Dendritic cell treated with granulocyte-macrophage colony-stimulating factor and Interleukin-4, amounts not matched to agents 40 ng/mL and 50 ng/mL, for 4 days (primary cell): ENCODE measurements at regions not wholly inside any gene's neighbourhood (a gene's known extent, or its start where the extent isn't known, plus 50 kb on each side); places are given as distances from the start of the nearest gene placed in this dataset.

Experiments
- H3K27ac Mint-ChIP-seq: one replicate; pipeline ENCODE4 v1.8.0; 2022; ENCODE audit warnings: mild to moderate bottlenecking, mixed read lengths
- H3K27me3 Mint-ChIP-seq: one replicate; pipeline ENCODE4 v1.8.0; 2022; ENCODE audit warnings: mild to moderate bottlenecking, mixed read lengths
- H3K36me3 Mint-ChIP-seq: one replicate; pipeline ENCODE4 v1.8.0; 2022; ENCODE audit warnings: low read depth, mixed read lengths
- H3K4me1 Mint-ChIP-seq: one replicate; pipeline ENCODE4 v1.8.0; 2022; ENCODE audit warnings: low read depth, mixed read lengths
- H3K4me3 Mint-ChIP-seq: one replicate; pipeline ENCODE4 v1.8.0; 2022; ENCODE audit warnings: mild to moderate bottlenecking, moderate library complexity, mixed read lengths
- H3K9me3 Mint-ChIP-seq: one replicate; pipeline ENCODE4 v1.8.0; 2022; ENCODE audit warnings: mixed read lengths
- intact Hi-C: fragments of 100-400 bp; cut with micrococcal nuclease; formaldehyde crosslinking; loops from one replicate; pipeline ENCODE4 v1.15.0; 2022

DNA sequence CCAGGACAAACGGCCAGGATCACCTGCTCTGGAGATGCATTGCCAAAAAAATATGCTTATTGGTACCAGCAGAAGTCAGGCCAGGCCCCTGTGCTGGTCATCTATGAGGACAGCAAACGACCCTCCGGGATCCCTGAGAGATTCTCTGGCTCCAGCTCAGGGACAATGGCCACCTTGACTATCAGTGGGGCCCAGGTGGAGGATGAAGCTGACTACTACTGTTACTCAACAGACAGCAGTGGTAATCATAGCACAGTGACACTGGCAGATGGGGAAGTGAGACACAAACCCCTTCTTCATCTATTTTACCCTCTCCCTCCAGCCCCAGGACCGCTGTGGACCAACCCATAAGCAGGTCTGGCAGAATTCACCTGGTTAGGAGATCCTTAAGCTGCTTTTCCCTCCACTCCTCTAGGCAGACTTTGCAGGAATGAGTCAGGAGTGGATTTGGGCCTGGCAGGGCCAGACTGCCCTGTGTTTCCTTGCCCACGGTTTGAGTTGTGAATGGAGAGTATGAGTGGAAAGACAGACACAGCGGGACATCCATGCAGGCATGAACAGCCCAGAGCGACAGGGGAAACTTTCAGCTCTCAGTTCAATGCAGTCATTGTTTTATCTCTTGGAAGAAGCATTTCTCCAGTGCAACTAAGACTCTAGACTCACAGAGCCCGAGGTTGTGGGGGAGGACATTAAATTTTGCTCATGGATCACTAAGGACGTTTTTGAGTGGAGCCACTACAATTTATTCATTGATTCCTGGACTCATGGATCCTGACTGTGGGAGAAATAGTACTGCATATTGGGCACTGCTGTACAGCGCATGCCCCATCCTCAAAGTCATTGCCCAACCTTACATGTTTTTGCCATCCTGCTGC, 75.3 kb upstream of the IGLL5 start:
- no peak overlapping the region for H3K4me3 Mint-ChIP-seq
- H3K9me3 Mint-ChIP-seq, result no peaks in the 10 kb centered on the region
- peak overlapping the region; percentile 30 for H3K27ac Mint-ChIP-seq
- no peaks in the 10 kb centered on the region for H3K27me3 Mint-ChIP-seq
- no peaks in the 10 kb centered on the region for H3K36me3 Mint-ChIP-seq
- intact Hi-C loops, result no loop called here
- peaks cover 43% of the 10 kb centered on the region for H3K4me1 Mint-ChIP-seq

DNA sequence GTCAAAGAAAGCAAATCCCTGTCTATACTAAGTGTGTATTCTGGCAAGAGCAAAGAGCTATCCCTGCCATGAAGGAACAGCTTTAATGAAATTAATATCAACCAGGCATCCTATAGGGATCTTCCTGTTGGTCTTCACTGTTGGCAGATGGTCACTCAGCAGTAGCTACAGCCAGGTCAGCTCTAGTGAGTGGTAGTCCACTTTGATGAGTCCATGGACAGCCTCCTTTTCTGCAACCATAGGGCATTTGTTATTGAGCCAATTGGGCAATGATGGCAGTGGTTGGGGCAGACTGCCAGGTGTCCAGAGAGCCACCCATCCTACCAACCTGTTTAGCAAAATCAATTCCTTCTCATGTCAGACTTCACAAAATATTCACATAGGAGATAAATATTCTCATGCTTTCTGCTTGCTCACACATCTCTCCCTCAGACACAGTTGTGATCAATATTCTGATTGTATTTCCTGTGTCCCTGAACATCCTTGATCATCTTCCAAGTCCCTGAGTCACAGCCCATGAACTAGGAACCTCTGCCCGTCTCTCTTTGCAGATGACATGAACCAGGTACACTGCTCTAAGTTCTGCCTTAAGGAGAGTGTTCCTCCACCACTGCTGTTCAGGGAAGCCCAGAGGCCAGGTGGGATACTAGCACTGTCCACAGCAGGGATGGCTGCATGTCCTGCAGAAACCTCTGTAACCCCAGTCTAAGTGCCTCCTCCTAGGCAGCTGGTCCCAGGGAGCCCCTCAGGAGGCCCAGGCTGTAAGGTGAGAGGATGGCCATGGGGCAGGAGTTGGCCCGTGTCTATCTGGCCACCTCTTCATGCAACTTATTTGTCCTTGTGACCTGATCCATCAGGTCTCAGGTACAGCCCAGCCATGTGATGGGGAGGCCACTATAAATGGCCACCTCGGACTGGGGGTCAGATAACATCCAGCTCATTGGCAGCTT, 74.2 kb upstream of the IGLL5 start:
- H3K36me3 Mint-ChIP-seq, result no peaks in the 10 kb centered on the region
- no peaks in the 10 kb centered on the region for H3K9me3 Mint-ChIP-seq
- no peak overlapping the region for H3K4me3 Mint-ChIP-seq
- H3K27ac Mint-ChIP-seq, result no peak overlapping the region
- H3K4me1 Mint-ChIP-seq, result peaks cover 51% of the 10 kb centered on the region
- H3K27me3 Mint-ChIP-seq, result no peaks in the 10 kb centered on the region
- intact Hi-C loops, result no loop called here

DNA sequence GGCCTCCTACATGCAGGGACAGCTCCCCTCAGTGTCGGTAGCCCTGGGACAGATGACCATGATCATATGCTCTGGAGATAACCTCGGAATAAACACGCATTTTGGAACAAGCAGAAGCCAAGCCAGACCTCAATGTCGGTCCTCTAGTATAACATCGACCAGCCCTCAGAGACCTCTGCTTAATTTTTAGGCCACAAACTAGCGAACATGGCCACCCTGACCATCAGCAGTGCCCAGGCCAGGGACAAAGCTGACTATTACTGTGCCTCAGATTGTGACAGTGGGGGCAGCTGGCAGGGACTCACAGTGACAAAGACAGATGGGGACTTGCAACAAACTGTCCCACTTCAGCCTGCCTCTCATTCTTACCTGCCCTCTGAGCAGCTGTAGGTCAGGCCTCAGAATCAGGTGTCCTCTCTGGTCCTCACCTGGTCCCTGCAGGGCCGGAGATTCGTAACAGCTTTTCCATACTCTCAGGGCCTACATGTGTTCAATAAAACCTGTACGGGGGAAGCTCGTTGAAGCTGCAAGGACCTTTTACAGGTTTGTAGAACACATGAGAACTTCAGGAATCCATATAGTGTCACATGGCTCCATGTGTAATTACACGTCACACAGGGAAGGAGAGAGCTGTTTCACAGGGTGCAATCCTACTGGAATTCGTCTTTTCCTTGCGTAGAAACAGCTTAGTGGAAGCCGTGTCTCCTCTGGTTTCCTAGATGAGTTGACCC, 72.8 kb upstream of the IGLL5 start:
- H3K9me3 Mint-ChIP-seq, result no peaks in the 10 kb centered on the region
- H3K27ac Mint-ChIP-seq, result no peak overlapping the region
- no peaks in the 10 kb centered on the region for H3K27me3 Mint-ChIP-seq
- H3K36me3 Mint-ChIP-seq, result no peaks in the 10 kb centered on the region
- H3K4me3 Mint-ChIP-seq, result no peak overlapping the region
- intact Hi-C loops, result no loop called here
- peaks cover 64% of the 10 kb centered on the region for H3K4me1 Mint-ChIP-seq

DNA sequence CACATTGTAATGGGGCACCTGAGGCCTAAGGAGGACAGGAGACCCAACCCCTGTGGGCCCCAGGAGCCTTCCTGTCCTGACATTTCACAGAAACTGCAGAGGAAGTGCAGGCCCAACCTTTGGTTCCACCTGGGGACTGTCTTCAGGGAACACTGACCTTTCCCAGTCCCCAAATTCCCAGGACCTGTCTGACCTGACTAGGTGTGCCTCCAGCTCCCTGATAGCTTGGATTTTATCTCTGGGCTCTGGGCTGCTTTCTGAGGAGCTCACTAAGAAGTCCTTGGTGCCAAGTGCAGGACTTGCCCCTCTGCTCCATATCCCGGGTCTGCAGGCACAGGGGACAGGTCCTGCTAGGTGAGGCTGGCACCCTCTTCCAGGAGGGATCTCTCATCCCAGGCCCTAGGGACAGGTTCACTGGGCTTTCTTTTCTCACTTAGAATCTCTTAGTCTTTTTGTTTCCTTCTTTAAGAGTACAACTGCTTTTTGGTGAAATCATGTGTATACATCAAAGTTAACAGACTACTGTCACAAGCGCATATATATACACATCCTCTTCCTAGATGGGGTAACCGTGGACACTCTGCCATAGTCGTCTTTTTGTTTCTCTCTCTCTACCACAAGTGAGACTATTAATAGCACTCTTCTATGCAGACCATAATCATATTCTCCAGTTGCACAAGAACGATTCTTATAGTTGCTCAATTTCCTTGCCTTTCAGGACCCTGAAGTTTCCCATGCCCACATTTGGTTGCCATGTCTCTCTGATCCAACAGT, 72.0 kb upstream of the IGLL5 start:
- Mint-ChIP-seq H3K4me3 (no peak overlapping the region), H3K9me3 (no peaks in the 10 kb centered on the region), H3K36me3 (no peaks in the 10 kb centered on the region), H3K27me3 (no peaks in the 10 kb centered on the region), H3K4me1 (peaks cover 64% of the 10 kb centered on the region), H3K27ac (no peak overlapping the region)
- intact Hi-C loops, result no loop called here

DNA sequence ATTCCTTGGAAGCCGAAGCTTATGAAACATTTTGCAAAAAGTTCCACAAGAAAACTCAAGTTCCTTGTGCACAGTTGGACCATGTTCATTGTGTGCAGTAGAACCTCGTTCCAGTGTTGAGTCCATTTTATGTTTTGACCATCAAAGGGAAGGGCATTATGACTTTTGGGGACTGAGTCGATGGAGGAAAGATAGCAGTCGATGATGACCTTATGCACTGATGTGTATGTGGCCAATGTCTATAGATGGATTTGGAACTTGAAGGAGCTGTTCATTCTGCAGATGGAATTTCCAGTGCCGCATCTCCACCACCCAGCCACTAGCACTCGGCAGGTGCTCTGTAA, 71.5 kb upstream of the IGLL5 start:
- Mint-ChIP-seq H3K4me3 (no peak overlapping the region), H3K36me3 (no peaks in the 10 kb centered on the region), H3K9me3 (no peaks in the 10 kb centered on the region), H3K4me1 (peaks cover 61% of the 10 kb centered on the region), H3K27me3 (no peaks in the 10 kb centered on the region), H3K27ac (no peak overlapping the region)
- intact Hi-C loops, result no loop called here

DNA sequence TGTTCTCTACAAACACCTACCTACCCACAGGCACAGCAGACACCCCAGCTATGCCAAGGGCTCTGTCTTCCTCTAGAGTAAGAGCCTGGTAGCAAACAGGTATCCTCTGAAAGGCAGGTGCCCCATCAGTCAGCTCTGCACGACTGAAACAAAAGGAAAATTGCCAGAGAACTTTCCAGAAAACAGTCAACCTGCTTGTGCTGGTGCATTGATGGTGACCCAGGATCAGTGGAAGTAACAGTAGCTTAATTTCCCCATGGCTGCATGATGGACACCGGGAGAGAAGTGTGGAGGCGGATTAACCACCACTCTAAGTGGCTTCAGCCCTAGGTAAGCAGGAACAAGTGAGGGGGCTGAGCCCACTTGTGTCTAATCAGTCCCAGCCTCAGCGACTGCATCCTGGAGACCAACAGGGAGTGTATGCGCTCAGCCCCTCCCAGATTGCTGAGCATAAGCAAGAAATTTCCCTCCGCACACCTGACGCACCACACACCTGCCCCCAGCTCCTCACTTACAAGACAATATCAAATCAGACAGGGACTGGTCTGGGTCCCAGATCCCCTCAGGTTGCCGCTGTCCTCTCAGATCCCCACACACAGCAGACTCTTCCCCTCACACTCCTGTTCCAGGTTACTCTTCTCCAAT, 70.7 kb upstream of the IGLL5 start:
- no peaks in the 10 kb centered on the region for H3K36me3 Mint-ChIP-seq
- H3K27me3 Mint-ChIP-seq, result no peaks in the 10 kb centered on the region
- intact Hi-C loops, result no loop called here
- peaks cover 60% of the 10 kb centered on the region for H3K4me1 Mint-ChIP-seq
- H3K4me3 Mint-ChIP-seq, result no peak overlapping the region
- no peak overlapping the region for H3K27ac Mint-ChIP-seq
- no peaks in the 10 kb centered on the region for H3K9me3 Mint-ChIP-seq

DNA sequence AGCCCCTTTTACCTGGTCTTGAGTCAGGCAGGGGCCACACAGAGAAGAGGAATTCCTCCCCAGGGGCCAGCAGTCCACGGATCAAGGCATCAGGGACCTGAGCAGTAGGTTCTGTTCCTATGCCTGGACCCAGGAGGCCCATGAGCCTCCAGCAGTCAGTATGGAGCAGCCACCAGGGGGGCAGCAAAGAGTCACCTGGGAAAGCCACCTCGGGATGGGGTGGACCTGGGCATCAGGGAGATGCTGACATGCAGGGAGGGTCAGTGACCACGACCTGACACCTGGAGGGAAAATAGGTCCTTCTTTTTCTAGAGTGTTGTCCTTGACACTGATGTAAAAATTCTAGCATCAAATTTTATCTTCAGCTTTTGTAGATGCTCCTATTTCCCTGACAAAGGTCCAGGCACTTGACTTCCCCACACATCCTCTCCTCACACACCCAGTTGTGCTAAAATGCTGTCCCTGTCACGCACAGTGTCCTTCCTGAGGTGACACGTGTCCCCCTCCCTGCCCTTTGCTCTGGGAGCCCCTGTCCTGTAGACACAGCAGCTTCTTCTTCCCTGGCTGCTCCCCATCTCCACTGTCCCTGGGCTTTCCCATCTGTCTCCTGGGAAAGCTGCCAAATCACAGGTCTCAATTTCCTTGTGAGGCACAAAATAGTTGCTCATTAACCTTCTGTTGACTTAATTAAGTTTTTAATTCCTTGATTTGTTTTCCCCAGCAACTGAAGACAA, 70.0 kb upstream of the IGLL5 start:
- no peak overlapping the region for H3K27ac Mint-ChIP-seq
- intact Hi-C loops, result no loop called here
- no peaks in the 10 kb centered on the region for H3K36me3 Mint-ChIP-seq
- no peaks in the 10 kb centered on the region for H3K27me3 Mint-ChIP-seq
- no peaks in the 10 kb centered on the region for H3K9me3 Mint-ChIP-seq
- H3K4me1 Mint-ChIP-seq, result peaks cover 60% of the 10 kb centered on the region
- no peak overlapping the region for H3K4me3 Mint-ChIP-seq

DNA sequence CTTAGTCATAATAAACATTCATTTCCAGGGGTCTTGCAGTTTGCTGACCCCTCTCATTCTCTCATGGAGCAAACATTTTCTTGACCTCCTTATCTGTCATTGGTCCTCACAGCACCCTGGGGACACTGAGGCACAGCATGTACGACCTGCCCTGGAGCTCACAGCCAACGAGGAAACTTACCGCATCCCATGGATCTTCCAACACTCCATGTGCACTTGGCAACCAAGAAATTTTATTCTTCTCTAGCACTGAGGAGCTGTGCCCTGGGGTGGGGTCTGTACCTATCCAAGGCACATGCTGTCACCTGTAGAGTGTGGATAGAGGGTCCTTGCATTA, 69.4 kb upstream of the IGLL5 start:
- Mint-ChIP-seq H3K36me3 (no peaks in the 10 kb centered on the region), H3K4me1 (peaks cover 65% of the 10 kb centered on the region), H3K27me3 (no peaks in the 10 kb centered on the region), H3K9me3 (no peaks in the 10 kb centered on the region), H3K27ac (no peak overlapping the region), H3K4me3 (no peak overlapping the region)
- intact Hi-C loops, result no loop called here

DNA sequence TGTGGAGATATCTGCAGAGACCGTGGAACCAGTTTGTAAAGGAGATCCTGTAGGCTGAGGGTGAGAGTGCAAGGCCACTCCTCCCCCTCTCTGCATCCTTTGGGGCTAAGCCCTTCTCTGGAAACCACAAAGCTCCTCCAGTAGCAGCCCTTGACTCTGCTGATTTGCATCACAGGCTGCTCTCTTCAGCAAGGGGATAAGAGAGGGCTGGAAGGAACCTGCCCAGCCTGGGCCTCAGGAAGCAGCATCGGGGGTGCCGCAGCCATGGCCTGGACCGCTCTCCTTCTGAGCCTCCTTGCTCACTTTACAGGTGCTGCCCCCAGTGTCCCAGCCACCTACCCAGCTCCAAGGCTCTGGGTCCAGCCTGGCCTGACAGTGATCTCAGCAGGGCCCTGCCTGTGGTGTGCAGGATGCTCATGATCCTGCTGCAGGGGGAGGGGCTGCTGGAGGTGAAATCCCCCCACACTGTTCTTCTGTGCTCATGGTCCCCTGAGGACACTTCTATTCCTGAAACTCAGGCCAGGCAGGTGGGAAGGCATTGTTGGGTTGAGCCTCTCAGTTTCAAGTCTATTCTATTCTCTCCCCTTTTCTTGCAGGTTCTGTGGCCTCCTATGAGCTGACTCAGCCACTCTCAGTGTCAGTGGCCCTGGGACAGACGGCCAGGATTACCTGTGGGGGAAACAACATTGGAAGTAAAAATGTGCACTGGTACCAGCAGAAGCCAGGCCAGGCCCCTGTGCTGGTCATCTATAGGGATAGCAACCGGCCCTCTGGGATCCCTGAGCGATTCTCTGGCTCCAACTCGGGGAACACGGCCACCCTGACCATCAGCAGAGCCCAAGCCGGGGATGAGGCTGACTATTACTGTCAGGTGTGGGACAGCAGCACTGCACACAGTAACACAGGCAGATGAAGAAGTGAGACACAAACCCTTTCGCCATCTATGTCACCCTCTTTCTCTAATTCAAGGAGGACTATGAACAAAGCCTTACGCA, 68.5 kb upstream of the IGLL5 start:
- Mint-ChIP-seq H3K27ac (no peak overlapping the region), H3K9me3 (no peaks in the 10 kb centered on the region), H3K36me3 (no peaks in the 10 kb centered on the region), H3K4me3 (no peak overlapping the region), H3K27me3 (no peaks in the 10 kb centered on the region), H3K4me1 (peaks cover 72% of the 10 kb centered on the region)
- intact Hi-C loops, result no loop called here

DNA sequence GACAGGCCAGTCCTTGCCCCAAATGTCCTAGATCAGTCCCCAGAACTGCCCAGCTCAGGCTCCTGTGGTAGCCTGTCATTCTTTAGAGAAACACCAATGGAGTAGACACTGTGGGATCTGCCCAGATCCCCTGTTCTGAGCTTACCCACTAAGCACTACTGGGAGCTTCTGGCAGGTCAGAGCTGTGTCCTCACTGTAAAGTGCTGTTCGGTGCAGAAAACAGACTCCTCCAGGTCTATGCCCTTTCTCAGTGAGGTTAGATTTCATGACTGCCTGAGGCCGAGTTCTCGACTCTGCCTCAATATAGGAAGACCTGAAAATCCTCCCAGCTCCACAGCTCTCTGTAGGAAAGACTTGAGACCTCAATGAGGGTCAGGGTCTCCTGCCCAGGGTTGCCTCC, 67.5 kb upstream of the IGLL5 start:
- no peaks in the 10 kb centered on the region for H3K9me3 Mint-ChIP-seq
- H3K36me3 Mint-ChIP-seq, result no peaks in the 10 kb centered on the region
- peaks cover 64% of the 10 kb centered on the region for H3K4me1 Mint-ChIP-seq
- no peak overlapping the region for H3K27ac Mint-ChIP-seq
- H3K4me3 Mint-ChIP-seq, result no peak overlapping the region
- intact Hi-C loops, result no loop called here
- H3K27me3 Mint-ChIP-seq, result no peaks in the 10 kb centered on the region

DNA sequence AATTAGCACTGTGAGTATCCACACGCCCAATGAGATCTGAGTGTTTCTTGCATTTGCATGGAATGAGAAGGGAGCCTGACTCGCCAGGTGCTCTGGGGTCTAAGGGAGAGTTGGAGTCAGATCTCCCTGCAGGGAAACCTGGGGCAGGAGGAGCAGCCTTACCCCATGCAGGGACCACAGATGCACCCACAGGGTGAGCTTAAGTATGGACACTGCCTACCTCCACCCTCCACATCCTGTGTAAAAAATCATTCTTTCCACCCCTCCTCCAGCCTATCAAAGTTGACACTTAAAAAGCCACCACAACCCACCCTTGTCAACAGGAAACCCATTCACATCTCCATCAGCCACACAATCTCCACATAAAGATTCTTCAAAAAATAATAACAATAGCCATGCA, 67.0 kb upstream of the IGLL5 start:
- Mint-ChIP-seq H3K4me1 (peaks cover 59% of the 10 kb centered on the region), H3K9me3 (no peaks in the 10 kb centered on the region), H3K4me3 (no peak overlapping the region), H3K27me3 (no peaks in the 10 kb centered on the region), H3K36me3 (no peaks in the 10 kb centered on the region), H3K27ac (no peak overlapping the region)
- intact Hi-C loops, result no loop called here

DNA sequence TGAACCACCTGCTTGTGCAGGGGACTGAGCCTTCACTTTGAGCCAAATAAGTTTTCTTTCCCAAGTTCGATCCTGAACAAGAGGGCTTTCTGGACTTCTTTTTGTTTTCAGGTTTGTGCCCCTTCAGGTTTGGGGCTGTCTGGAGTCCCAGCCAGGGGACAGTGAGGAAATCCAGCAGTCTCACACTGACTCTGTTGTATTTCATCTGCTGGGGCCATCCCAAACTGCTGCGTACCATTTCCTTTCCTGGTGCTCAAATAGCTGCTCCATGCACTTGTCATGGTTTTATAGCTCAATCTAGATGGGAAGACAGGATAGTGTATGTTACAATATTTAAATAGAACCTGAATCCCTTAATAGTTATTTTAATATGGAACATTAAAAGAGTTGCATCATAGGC, 66.3 kb upstream of the IGLL5 start:
- Mint-ChIP-seq H3K27me3 (no peaks in the 10 kb centered on the region), H3K27ac (no peak overlapping the region), H3K4me3 (no peak overlapping the region), H3K9me3 (no peaks in the 10 kb centered on the region), H3K36me3 (no peaks in the 10 kb centered on the region), H3K4me1 (peaks cover 52% of the 10 kb centered on the region)
- intact Hi-C loops, result no loop called here
